Thyroid gland (tissue), 4 donors: ENCODE measurements at regions not wholly inside any gene's neighbourhood (a gene's known extent, or its start where the extent isn't known, plus 50 kb on each side); places are given as distances from the start of the nearest gene placed in this dataset.

Experiments used
- CTCF ChIP-seq, 6 experiments: fragments of 200-600 bp in 3 of 6; fragments of 450-650 bp in 3 of 6; sonication (generic) in 3 of 6; IDR thresholded peaks; one replicate each; pipeline ENCODE4 v1.5.1; 2016 to 2019; ENCODE audit warnings: antibody characterized with exemption in 6 of 6, mild to moderate bottlenecking in 2 of 6, inconsistent platforms in 1 of 6, moderate library complexity in 1 of 6
- POLR2A ChIP-seq, 2 donors: fragments of 450-650 bp; IDR thresholded peaks; one replicate each; pipeline ENCODE4 v1.6.1; 2017; ENCODE audit warnings: antibody characterized with exemption in 2 of 2, mild to moderate bottlenecking in 2 of 2, moderate library complexity in 1 of 2

DNA sequence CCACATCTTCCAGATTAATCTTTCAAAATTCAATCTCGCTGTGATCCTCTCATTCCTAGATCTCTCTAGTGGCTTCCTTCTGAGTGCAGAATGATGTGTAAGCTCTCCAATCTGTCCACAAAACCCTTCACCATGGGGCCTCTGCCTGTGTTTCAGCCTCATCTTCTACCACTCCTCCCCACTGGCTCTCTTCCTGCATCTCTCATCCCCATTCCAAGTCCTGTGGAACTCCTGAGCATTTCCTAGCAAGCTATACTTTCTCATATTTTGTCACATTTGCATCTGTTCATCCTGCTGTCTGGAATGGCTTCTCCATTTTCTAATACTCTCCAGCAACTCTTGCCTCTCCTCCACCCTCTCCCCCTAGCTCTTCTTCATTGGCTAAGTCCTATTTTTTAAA, 242.0 kb upstream of the DAAM1 start:
- TF ChIP-seq POLR2A (IDR thresholded peaks at IDR 0.05) (no peak), CTCF (IDR thresholded peaks at IDR 0.05) (no peak)
